Esophagus squamous epithelium (tissue), 4 donors: ENCODE measurements at regions not wholly inside any gene's neighbourhood (a gene's known extent, or its start where the extent isn't known, plus 50 kb on each side); places are given as distances from the start of the nearest gene placed in this dataset.

Experiments
- CTCF ChIP-seq, 6 experiments: fragments of 450-650 bp in 4 of 6; fragments of 200-600 bp in 2 of 6; sonication (generic) in 2 of 6; IDR thresholded peaks; one replicate each; pipeline ENCODE4 v1.5.1; 2016 to 2019; ENCODE audit warnings: antibody characterized with exemption in 6 of 6, mild to moderate bottlenecking in 4 of 6, moderate library complexity in 4 of 6
- POLR2A ChIP-seq, 4 donors: fragments of 450-650 bp; IDR thresholded peaks; one replicate each; pipeline ENCODE4 v1.6.1; 2017; ENCODE audit warnings: antibody characterized with exemption in 4 of 4, mild to moderate bottlenecking in 4 of 4, moderate library complexity in 3 of 4

DNA sequence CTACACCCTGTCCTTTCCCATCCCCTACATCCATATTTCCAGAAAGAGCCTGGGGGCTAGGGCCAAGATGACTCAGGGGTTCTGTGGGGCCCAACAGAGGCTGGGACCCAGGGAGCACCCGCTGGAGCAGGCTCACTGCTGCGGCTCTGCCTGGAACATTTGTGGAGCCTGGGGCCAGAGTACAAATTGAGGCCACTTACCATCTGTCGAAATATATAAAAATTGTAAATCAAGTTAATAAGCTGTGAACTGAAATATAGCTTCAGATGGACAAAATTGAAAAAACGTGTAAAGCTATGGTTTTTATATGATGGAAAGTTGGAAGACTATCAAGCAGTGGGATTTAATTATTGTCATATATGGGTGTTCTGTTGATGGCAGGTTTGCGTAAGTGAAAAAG is 82.9 kb upstream of the ATXN1 start:
- TF ChIP-seq CTCF (IDR thresholded peaks at IDR 0.05) (no peak), POLR2A (IDR thresholded peaks at IDR 0.05) (no peak)
